Inflammatory macrophage treated with lipopolysaccharide for 4 hours (primary cell): ENCODE measurements at regions not wholly inside any gene's neighbourhood (a gene's known extent, or its start where the extent isn't known, plus 50 kb on each side); places are given as distances from the start of the nearest gene placed in this dataset.
A peak's percentile ranks its signal among the peaks of the same experiment; 100 is the strongest.

Source experiments
- DNase-seq: peaks from one replicate; pipeline ENCODE4 v3.0.0-alpha.2; 2020

DNA sequence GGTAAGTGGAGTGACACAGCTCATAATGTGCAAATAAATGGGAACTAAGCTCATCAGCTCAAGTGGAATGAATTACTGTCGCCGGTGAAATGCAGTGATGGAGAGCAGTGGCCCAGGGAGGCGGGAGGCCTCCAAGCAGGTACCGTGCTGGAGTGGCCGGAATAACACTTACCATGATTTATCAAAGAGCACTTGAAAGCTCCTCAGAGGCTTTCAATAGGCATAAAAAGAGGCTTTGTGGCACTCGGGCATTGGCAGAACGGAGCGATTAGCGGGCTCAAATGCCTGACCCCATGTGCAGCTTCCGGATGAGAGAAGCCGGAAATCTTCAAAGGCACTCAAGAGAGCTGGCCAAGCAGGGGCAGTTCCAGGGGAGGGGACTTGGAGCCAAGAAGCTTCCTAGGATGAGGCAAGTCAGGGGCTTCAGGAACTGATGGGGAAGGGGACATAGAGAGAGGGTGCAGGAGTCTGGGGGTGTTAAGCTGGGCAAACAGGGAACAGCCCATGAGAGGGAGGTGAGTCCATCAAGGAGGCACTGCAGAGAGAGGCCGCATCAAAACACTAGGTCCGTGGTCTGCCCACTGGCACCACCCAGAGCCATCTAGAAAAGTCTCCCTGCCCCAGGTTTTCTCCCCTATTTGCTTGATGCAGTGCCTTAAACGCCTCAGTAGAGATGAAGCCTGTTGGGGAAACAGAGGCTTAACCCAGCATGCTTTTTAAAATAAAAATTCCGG, 144.0 kb upstream of the IRX6 start:
- no peak for DNase-seq

DNA sequence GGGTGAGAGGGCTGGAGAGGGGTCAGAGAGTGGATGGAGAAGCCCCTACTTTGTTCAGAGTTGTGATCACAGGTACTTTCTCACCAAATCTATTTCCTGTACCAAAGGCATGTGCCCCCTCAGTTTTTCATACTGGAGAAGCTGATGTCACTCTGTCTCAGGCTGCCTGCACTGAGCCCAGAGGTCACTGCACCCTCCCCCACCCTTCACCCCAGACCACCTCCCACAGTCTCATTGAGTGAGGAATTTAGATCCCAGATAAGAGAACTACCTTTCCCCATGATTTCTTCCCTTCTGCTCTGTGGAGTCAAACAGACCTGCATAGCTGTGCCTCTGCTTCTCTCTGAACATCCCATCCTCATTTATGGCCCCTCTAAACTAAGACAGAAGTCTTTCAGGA, 140.0 kb upstream of the IRX6 start:
- DNase-seq = no peak

DNA sequence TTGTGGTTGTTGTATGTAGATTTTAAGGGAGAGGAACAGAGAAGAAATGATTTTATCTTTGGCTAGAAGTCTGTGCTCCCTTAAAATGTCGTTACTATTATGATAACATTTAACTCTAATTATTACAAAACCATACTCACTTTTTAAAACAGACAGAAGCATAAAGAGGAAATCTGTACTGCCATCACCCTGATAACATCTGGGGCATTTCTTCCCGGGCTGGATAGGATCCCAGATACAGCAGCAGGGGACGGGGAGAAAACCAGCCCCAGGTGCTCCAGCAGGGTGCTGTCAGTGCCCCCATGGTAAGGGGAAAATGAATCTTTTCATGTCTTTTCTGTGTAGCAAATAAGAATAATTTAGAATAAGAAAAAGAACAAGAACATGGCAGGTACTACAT, 139.4 kb upstream of the IRX6 start:
- DNase-seq = no peak

DNA sequence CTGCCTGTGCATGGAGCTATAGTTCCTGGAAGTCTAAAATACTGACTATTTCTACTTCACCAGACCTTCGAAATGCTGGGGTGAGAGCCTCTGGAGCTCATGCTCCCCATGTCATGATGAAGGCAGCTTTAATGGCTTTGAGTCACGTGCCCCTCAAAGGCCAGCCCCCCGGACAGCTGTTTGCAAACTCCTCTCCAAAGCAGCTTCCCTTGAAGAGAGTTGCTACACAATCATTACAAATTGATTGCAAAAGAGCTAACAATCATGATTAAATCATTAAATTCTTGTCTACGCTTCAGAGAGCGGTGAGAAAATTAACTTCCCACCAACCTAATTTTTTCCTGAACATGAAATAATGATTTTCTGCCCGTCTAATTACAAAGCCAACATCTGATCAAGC, 134.8 kb upstream of the IRX6 start:
- no peak for DNase-seq

DNA sequence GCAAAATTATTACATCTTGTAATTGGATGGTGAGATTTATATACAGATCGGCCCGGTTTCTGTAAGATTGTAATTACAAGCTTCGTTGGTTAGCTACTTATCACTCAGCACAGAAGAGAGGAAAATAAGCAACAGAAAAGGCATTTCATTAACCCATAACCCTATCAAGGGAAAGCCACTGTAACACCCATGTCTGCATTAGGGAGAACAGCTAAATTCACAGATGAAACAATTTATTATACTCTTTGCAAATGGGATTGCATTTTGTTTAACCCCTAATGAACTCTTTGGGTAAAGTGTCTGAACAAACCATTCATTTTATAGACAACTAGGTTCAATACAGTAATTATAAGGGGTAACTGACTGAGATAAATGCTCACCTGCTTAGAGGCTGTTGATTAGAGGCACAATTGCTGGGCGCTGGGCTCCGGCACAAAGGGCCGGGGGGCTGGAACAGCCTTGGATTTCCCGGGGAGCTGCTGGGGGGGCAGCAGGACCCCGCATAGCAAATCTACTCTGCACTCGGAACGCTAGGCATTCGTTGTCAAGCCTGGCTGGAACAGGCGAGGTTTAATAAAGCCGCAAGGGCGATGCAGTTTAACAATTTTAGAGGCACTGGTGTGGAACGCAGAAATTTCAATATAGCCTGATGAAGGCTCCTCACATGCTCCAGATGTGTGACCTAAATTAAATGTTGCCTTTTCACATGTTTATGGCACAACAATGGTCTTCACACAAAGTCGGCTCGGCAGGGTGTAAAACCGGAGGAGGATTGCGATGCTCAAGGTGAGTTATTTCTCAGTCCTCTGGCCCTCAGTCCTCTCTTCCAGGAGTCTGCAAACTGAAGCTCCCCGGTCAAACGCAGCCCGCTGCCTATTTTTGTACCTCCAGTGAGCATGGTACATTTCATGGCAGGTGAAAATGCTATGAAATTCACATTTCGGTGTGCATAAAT, 134.0 kb upstream of the IRX6 start:
- DNase-seq = no peak

DNA sequence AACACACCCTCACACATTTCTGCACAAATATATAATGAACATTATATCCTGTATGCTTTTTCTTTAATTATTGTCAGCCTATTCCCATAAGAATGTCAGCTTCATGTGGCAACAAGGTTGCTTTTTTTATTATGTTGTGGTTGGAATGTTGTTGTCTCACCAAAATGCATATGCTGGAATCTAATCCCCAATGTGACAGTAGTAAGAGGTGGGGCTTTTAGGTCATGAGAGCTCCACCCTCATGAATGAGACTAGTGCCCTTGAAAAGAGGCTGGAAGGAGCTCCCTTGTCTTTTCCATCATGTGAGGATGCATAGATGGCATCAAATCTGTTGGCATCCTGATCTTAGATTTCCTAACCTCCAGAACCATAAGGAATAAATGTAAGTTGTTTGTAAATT, 131.3 kb upstream of the IRX6 start:
- DNase-seq = no peak

DNA sequence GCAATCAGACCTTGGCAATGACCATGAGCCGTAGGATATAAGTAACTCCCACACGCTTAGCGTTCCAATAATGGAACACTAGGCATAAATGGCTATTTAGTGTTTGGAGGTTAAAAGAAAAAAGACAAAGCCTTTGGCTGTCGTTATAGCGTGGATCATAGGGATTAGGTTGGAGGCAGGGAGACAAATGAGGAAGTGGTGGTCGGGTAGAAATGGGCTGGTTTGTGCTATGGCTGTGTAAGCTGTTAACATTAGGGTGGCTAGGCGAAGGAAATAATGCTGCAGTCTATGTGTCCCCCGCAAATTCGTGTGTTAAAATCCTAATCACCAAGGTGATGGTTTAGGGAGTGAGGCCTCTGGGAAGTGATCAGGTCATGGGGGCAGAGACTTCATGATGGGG, 120.4 kb upstream of the IRX6 start:
- no peak for DNase-seq

DNA sequence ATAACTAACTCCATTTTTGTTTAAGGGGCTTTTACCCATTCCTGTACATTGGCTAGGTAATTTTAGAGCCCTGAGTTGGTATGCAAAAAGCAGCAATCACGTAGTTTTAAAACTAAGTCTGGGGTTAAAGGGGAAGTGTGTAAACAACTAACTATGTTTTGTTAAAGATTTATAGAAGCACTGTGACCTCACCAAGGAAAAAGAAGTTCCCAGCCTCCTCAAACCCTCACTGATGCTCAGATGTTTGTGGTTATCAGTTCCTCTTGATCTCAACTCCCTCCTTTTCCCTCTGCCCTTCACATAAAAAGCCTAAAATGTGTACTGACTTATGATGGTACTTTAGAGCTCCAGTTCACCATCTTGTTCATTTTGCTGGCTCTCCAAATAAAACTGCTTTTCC, 119.9 kb upstream of the IRX6 start:
- no peak for DNase-seq

DNA sequence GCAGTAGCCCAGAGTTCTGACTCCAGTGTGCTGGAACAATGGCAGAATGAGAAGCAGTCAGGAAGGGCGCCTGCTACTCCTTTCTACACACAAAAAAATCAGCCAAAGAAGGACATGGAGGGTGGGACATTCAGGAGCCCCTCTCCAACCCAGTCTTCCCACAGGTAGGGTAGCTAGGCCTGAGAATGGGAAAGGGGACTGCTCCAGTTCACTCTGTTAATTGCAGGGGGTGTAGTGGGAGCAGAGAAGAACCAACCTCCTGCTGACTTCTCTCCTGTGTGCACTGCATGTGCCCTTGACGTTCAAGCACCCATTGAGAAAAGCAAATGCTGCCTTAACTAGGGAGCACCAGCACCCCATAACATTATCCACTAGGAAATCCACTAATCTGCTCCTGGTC, 119.1 kb upstream of the IRX6 start:
- DNase-seq = no peak

DNA sequence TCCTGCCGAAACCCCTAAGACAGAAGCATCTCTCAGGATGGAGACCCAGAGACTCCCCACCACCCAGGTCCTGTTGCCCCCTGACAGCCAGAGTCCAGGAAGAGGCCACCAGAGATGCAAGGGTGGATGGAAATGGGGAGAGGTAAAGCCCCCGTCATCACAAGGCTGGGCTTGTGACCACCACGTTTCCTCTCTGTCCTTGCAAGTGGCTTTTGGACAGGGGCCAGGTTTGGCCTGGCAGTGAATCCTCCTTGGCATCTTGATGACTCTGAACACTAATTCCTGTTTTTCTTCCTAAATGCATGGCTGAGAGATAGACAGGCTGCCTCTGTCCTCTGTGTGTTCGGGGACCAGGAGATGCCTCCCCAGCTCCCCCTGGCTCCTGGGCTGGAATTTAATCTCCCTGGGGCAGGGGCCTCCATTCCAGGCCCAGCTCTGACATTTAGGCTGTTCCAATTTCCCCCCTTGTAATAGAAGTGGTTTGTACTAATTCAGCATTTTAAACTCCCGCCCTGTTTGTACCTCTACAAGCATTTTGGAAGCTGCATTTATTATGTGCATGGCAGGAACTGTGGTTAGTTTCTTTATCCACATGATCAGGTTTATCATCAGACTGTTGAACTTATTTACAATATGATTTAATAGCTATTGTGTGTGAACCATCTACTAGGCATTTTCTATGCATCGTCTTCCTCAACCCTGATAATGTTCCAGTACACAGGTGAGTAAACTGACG, 116.1 kb upstream of the IRX6 start:
- DNase-seq = no peak

DNA sequence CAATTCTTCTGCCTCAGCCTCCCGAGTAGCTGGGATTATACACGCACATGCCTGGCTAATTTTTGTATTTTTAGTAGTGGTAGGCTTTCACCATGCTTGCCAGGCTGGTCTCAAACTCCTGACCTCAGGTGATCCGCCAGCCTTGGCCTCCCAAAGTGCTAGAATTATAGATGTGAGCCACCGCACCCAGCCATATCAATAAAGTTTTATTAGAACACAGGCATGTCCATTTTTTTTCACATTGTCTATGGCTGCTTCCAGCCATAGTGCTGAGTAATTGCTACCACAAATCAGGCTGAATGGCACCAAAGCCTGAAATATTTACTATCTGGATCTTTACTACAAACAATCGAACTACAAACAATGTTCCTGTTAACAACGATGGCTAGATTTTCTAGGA, 114.4 kb upstream of the IRX6 start:
- no peak for DNase-seq

DNA sequence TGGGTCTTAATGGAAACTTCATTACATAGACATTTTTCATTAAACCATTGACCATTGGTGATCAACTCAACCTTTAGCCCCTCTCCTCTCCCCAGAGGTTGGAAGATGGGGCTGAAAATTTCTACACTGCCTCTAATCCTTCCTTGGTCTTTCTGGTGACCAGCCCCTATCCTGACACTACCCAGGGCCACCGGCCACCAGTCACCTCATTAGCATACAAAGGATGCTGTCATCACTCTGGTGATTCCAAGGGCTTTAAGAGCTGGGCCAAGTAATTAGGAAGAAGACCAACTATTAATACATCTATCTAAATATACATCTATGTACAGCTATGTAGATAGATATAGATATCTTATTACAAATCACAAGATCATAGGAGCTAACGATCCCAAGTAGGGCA, 111.2 kb upstream of the IRX6 start:
- DNase-seq = no peak

DNA sequence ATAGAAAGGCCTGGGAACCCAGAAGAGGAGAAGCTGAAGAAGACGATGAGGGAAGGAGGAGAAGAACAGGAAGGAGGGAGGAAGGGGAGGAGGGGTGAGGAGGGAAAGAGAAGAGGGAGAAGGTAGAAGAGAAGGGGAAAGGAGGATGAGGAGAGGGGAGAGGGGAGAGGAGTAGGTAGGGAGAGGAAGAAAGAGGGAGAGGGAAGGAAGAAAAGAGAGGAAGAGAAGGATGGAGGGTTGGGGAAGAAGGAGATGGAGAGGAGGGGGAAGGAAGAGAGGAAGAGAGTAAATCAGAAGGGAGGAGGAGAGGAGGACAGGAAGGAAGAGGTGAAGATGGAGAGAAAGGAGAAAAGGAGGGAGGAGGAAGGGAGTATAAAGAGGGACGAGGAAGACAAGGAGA, 109.6 kb upstream of the IRX6 start:
- DNase-seq = no peak

DNA sequence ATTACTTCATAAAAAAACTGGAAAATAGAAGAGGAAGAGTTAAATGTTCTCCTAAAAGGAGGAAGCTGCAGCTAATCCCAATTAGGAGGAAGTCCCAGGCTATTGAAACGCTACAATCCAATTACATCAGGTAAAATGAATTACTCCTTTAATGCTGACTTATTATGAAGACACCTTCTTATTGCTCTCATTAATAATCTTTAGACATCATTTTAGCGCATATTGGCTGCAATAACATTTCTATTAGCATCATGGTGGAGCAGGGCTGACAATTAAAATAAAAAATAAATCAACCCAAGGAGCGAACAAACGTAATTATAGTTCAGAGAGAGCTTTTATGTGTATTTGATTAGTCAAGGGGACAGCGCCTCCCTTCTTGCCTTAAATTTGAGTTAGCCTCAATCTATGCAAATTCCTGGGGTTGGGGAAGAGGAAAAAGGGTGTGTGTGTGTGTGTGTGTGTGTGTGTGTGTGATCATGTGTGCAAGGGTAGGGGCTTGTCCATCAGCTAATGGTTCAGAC, 109.0 kb upstream of the IRX6 start:
- DNase-seq = no peak

DNA sequence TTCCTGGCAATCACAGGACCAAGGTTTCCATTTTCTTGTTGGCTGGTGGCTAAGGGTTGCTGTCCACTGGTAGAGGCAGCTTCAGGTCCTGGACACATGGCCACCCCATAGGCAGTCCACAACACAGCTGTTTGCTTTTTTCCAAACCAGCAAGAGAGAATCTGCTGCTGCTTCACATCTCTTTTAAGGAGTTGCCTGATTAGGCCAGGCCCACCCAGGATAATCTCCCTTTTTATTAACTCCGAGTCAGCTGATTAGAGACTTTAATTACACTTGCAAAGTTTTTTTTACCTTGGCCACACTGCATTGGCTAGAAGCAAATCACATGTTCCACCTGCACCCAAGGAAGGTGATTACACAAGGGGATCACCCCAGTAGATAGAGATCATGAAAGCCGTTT, 106.6 kb upstream of the IRX6 start:
- DNase-seq = no peak

DNA sequence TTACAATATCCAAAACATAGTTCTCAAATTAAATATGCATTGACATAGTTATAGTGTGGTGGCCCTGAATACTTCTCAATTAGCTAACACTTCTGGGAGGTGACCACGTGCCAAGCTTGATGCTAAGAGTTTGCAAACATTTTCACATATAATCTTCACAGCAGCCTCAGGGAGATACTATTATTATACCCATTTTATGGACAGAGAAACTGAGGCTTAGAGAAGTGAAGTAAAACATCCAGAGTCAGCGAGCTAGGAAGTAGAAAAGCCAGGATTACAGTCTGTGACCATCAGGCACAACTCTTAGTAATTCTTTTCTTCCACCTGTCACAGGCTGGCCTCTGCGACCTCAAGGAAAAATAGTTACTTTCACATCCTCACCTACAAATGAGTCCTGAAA, 102.2 kb upstream of the IRX6 start:
- no peak for DNase-seq

DNA sequence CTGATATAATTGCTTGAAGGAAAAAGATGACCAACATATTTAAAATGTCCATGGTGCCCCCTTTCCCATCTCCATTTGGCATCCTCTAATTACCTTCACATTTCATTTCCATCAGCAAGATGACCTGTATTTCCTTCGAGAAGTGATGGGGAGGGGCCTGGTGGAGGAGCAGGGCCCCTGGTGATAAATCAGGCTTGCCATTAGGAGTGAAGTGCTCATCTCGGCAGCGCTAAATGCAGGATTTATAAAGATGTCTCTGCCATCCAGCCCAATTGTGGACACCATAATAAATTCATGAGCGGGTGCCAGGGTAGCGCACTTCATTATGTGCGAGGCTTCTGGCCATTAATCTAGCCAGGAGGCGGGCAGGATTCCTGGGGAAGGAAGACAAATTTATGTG, 101.5 kb upstream of the IRX6 start:
- no peak for DNase-seq

DNA sequence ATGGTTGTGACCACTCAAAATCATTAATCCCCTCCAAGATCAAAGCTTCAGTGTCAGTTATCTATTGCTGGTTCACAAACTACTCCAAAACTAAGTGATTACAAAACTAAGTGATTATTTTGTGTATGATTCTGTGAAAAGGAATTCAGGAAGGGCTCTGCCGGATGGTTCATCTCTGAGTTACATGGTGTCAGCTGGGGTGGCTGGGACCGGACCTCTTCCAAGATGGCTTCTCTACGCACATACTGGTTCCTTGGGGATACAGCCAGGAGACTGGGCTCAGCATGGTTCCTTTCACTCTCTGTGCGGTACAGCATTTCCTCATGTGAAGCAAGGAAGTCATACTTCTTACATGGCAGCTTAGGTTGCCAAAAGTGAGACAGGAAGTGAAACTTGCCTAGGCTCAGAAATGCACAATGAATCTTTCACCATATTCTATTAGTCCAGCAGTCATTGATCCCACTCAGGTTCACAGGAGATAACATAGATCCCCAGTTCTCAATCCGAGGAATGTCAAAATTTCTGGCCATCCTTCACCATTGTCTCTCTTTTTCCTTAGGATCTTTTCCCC, 97.9 kb upstream of the IRX6 start:
- peak; percentile 18 for DNase-seq

DNA sequence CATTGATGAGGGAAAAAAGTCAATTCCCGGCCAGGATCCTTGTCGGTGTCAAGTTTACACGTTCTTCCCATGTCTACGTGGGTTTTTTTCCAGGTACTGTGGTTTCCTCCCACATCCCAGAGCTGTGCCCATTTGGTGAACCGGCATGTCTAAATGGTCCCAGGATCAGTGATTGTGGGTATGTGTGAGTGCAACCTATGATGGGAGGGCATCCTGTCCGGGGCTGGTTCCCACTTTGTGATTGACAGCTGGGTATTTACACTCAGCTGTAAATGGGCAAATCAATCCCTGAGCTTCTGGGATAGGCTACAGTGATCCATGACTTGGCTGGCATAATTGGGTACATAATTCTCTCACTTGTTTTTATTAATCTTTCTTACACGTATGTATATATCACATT, 91.2 kb upstream of the IRX6 start:
- no peak for DNase-seq

DNA sequence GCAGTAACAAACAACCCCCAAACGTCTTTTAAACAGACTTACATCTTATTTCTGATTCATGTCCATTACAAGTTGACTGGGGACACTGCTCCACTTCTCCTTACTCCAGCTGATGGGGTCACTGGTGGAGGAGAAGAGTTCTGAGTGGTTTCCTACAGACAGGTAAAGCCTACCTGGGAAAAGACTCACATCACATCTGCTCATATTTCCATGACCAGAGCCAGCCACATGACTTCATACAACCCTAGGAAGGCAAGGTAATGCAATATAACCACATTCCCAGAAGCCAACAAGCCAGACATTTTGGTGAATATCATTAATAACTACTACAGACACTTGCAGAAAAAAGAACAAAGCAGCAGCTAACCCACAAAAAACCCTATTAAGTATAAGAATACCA, 90.5 kb upstream of the IRX6 start:
- DNase-seq = no peak

DNA sequence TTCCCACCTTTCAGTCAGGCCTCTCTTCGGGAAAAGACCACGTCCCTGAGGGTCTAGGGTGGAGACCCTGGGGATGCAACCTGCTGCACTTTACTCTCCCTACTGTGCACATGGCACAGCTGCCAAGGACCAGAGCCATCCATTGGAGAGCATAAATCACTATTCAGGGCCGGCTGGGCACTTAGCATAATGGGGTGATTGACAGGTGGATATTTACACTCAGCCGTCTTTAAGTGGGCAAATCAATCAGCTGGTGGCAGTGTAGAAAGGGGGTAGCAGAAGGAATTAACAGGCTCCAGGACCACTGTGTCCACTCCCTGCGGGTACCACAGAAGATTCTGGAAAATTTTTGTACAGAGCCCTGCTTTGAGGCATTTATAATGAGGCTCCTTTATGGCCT, 87.3 kb upstream of the IRX6 start:
- no peak for DNase-seq

DNA sequence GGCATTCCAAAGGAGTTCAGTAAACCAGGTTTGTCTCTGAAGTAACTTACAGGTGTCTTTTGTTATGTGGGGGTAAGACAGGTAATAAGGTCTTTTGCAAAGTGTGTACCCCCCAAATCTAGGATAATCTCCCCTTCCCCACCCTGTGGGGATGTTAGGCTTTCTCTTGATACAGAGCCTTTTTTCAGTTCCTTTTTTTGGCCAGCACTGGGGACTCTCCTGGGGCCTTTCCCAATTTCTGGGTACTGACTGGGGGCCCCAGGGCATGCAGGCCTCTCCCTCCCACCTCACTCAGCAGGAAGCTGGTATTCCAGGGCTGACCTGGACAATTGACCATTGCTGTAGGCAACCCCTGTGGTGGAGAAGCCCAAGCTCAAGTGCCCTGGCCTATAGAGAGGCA, 84.3 kb upstream of the IRX6 start:
- no peak for DNase-seq

DNA sequence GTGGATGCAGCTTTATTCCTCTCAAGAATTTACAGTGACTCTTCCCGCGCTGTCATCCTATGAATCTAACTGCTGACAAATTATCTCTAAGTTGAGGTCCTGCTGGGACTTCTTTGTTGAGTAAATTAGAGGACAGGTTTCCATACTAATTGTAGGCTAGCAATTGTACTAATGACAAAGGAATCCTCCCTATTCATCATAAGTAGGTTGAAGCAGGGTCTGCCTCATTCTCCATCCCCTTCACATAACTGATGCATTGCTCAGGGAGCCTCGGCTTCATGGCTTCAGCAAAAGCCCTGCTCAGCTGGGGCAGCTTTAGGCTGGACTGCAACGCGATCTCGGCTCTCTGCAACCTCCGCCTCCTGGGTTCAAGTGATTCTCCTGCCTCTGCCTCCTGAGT, 83.1 kb upstream of the IRX6 start:
- DNase-seq = no peak
